ENCODE measurements at regions not wholly inside any gene's neighbourhood (a gene's known extent, or its start where the extent isn't known, plus 50 kb on each side); places are given as distances from the start of the nearest gene placed in this dataset.

- intact Hi-C loops (cut with micrococcal nuclease), result loop anchor here (5.0 kb wide), 1 partner anchor 327 kb away; no protein-coding TSS in a partner anchor
- no peak for TF ChIP-seq CTCF (IDR thresholded peaks at IDR 0.05; ENCODE audit: unreplicated experiment)
- Mint-ChIP-seq H3K4me1 (ENCODE audit: insufficient read depth, unreplicated experiment) (no peaks in the 10 kb centered on the region), H3K27ac (ENCODE audit: low read depth, unreplicated experiment) (no peak overlapping the region), H3K4me3 (ENCODE audit: unreplicated experiment) (no peak overlapping the region), H3K9me3 (ENCODE audit: unreplicated experiment) (peaks cover 15% of the 10 kb centered on the region), H3K27me3 (ENCODE audit: insufficient read depth, unreplicated experiment) (no peaks in the 10 kb centered on the region), H3K36me3 (ENCODE audit: insufficient read depth, unreplicated experiment) (no peaks in the 10 kb centered on the region)
- ChIA-PET POLR2A (no interaction called here), CTCF (interaction anchor here (0.5 to 0.6 kb wide), 5 partner anchors 22 to 1293 kb away, joined by 3 to 5 read pairs (median 3); no protein-coding TSS in a partner anchor)
- no peak for DNase-seq (ENCODE audit: unreplicated experiment)
- no TSS peak for BruUV-seq (replicated peaks)
Measured at GRCh38 chr4:31374256-31374960, 654.2 kb downstream of the PCDH7 start.

- CTCF ChIA-PET, result no interaction called here
- no peak overlapping the region for H3K27ac Mint-ChIP-seq (ENCODE audit: low read depth, unreplicated experiment)
Measured at GRCh38 chr4:31375936-31376335, 655.8 kb downstream of the PCDH7 start.

GRCh38 chr4:31379364-31379763, 659.2 kb downstream of the PCDH7 start:
- no TSS peak for BruUV-seq (replicated peaks)
- Mint-ChIP-seq H3K4me3 (ENCODE audit: unreplicated experiment) (no peak overlapping the region), H3K27ac (ENCODE audit: low read depth, unreplicated experiment) (no peak overlapping the region), H3K36me3 (ENCODE audit: insufficient read depth, unreplicated experiment) (no peaks in the 10 kb centered on the region), H3K27me3 (ENCODE audit: insufficient read depth, unreplicated experiment) (no peaks in the 10 kb centered on the region), H3K9me3 (ENCODE audit: unreplicated experiment) (peaks cover 7% of the 10 kb centered on the region), H3K4me1 (ENCODE audit: insufficient read depth, unreplicated experiment) (no peaks in the 10 kb centered on the region)
- TF ChIP-seq CTCF (IDR thresholded peaks at IDR 0.05; ENCODE audit: unreplicated experiment), result no peak
- intact Hi-C loops (cut with micrococcal nuclease), result no loop called here
- ChIA-PET CTCF (no interaction called here), POLR2A (no interaction called here)
- DNase-seq (ENCODE audit: unreplicated experiment), result no peak

More at GRCh38 chr4:31375936-31376335, 655.8 kb downstream of the PCDH7 start:
- Mint-ChIP-seq H3K27me3 (ENCODE audit: insufficient read depth, unreplicated experiment) (no peaks in the 10 kb centered on the region), H3K9me3 (ENCODE audit: unreplicated experiment) (peaks cover 15% of the 10 kb centered on the region), H3K36me3 (ENCODE audit: insufficient read depth, unreplicated experiment) (no peaks in the 10 kb centered on the region), H3K4me1 (ENCODE audit: insufficient read depth, unreplicated experiment) (no peaks in the 10 kb centered on the region), H3K4me3 (ENCODE audit: unreplicated experiment) (no peak overlapping the region)
- intact Hi-C loops (cut with micrococcal nuclease), result no loop called here
- TF ChIP-seq CTCF (IDR thresholded peaks at IDR 0.05; ENCODE audit: unreplicated experiment), result no peak
- no peak for DNase-seq (ENCODE audit: unreplicated experiment)
- POLR2A ChIA-PET, result no interaction called here
- no TSS peak for BruUV-seq (replicated peaks)

- Mint-ChIP-seq H3K4me3 (ENCODE audit: unreplicated experiment) (no peak overlapping the region), H3K27me3 (ENCODE audit: insufficient read depth, unreplicated experiment) (no peaks in the 10 kb centered on the region), H3K4me1 (ENCODE audit: insufficient read depth, unreplicated experiment) (no peaks in the 10 kb centered on the region), H3K9me3 (ENCODE audit: unreplicated experiment) (no peaks in the 10 kb centered on the region), H3K36me3 (ENCODE audit: insufficient read depth, unreplicated experiment) (no peaks in the 10 kb centered on the region), H3K27ac (ENCODE audit: low read depth, unreplicated experiment) (no peak overlapping the region)
- intact Hi-C loops (cut with micrococcal nuclease), result no loop called here
- no peak for TF ChIP-seq CTCF (IDR thresholded peaks at IDR 0.05; ENCODE audit: unreplicated experiment)
- no TSS peak for BruUV-seq (replicated peaks)
- ChIA-PET CTCF (no interaction called here), POLR2A (no interaction called here)
- no peak for DNase-seq (ENCODE audit: unreplicated experiment)
Measured at GRCh38 chr4:31383767-31384166, 663.6 kb downstream of the PCDH7 start.

Measured in MCF 10A (cell line).